OCI-LY1 (cell line): ENCODE measurements at regions not wholly inside any gene's neighbourhood (a gene's known extent, or its start where the extent isn't known, plus 50 kb on each side); places are given as distances from the start of the nearest gene placed in this dataset.

ENCODE experiments used
- H2AFZ ChIP-seq: fragments of 200-600 bp; sonication (generic), shearing (Covaris generic); 2 replicates; pipeline ENCODE4 v1.6.0; 2014; ENCODE audit warnings: antibody characterized with exemption, mild to moderate bottlenecking, low read length
- H3F3A ChIP-seq: fragments of 200-600 bp; sonication (generic), shearing (Covaris generic); 2 replicates; pipeline ENCODE4 v1.6.0; 2014; ENCODE audit warnings: mild to moderate bottlenecking, antibody characterized with exemption, low read length, moderate library complexity; ENCODE audit not compliant: insufficient read depth
- H3K27ac ChIP-seq: fragments of 200-600 bp; sonication (generic); 2 replicates; pipeline ENCODE4 v1.5.1; 2014; ENCODE audit warnings: low read length, mixed run types, mild to moderate bottlenecking, low read depth; ENCODE audit not compliant: poor library complexity, severe bottlenecking
- H3K27me3 ChIP-seq: fragments of 200-600 bp; sonication (generic); 2 replicates; pipeline ENCODE4 v1.6.0; 2014; ENCODE audit warnings: antibody characterized with exemption, mild to moderate bottlenecking, low read length, moderate library complexity; ENCODE audit not compliant: insufficient read depth
- H3K36me3 ChIP-seq: fragments of 200-600 bp; sonication (generic); 2 replicates; pipeline ENCODE4 v1.6.1; 2014; ENCODE audit warnings: mild to moderate bottlenecking, antibody characterized with exemption, low read length, moderate library complexity, mixed read lengths; ENCODE audit not compliant: insufficient read depth
- H3K4me1 ChIP-seq: fragments of 200-600 bp; sonication (generic); 2 replicates; pipeline ENCODE4 v1.5.1; 2014; ENCODE audit warnings: mild to moderate bottlenecking, low read length, moderate library complexity; ENCODE audit not compliant: insufficient read depth, severe bottlenecking
- H3K4me2 ChIP-seq: fragments of 200-600 bp; sonication (generic), shearing (Covaris generic); 2 replicates; pipeline ENCODE4 v1.6.1; 2014; ENCODE audit warnings: low read length
- H3K4me3 ChIP-seq: fragments of 200-600 bp; sonication (generic); 2 replicates; pipeline ENCODE4 v1.5.1; 2014; ENCODE audit warnings: low read length, low read depth, mild to moderate bottlenecking, mixed read lengths; ENCODE audit not compliant: poor library complexity, severe bottlenecking
- H3K79me2 ChIP-seq: fragments of 200-600 bp; shearing (Covaris generic); 2 replicates; pipeline ENCODE4 v1.6.1; 2016; ENCODE audit warnings: mixed run types, low read length, mixed read lengths; ENCODE audit not compliant: insufficient read depth
- H3K9ac ChIP-seq: fragments of 200-600 bp; sonication (generic), shearing (Covaris generic); 2 replicates; pipeline ENCODE4 v1.6.1; 2014; ENCODE audit warnings: mild to moderate bottlenecking, low read length, mixed read lengths
- H3K9me2 ChIP-seq: fragments of 200-600 bp; sonication (generic), shearing (Covaris generic); 2 replicates; pipeline ENCODE4 v1.6.1; 2014; ENCODE audit warnings: low read depth, mild to moderate bottlenecking, low read length, mixed read lengths
- H3K9me3 ChIP-seq: fragments of 200-600 bp; shearing (Covaris generic); 2 replicates; pipeline ENCODE4 v1.6.1; 2014; ENCODE audit warnings: low read length, mixed read lengths
- H4K20me1 ChIP-seq: fragments of 200-600 bp; sonication (generic), shearing (Covaris generic); 2 replicates; pipeline ENCODE4 v1.6.0; 2016; ENCODE audit warnings: mild to moderate bottlenecking, low read length; ENCODE audit not compliant: insufficient read depth
- EZH2 ChIP-seq: fragments of 200-600 bp; sonication (generic), shearing (Covaris generic); IDR thresholded peaks from 2 replicates; pipeline ENCODE4 v1.8.0; 2017; ENCODE audit warnings: borderline replicate concordance, mixed run types, mild to moderate bottlenecking, antibody characterized with exemption, low read length, moderate library complexity, mixed read lengths
- TF ChIP-seq, protein P1 (sequence below): fragments of 200-600 bp; sonication (generic), shearing (Covaris generic); IDR thresholded peaks from 2 replicates; pipeline ENCODE4 v1.5.1; 2017; ENCODE audit warnings: mild to moderate bottlenecking, antibody characterized with exemption, low read length, moderate library complexity, mixed read lengths

DNA sequence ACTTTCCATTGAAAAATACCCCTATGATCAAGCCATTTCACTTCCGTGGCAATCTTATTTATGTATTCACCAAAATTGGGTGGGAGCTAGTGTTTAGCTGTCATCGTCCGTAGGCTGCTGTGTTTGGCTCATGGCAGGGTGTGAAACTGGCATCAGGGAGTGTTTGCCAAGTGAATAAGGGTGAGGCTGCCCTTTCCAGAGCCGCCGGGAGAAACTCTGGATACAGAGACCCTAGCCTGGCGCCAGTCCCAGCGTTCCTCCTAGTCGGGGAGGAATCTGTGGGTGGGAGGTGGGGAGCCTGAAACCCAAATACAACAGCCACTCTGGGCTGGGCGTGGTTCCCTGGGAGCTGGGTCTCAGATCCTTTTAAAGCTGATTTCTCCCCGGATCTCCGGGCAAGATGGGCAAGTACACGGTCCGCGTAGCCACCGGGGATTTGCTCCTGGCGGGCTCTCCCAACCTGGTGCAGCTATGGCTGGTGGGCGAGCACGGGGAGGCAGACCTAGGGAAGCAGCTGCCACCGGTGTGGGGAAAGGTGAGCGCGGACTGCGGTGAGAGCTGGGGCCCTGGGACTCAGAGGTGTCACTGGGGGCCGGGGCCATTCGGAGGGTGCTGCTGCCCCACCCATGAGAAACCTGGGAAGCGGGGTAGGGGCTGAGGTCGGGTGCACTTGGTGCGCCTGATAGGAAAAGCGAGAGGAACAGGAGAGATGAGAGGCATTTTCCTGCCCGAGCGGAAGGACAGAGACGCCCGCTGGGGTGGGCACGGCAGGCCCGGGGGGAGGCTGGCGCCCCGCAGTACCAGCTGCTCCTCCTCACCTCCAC, 62.1 kb upstream of the TEKT1 start:
- Histone ChIP-seq H3F3A (no peaks in the 10 kb centered on the region), H3K79me2 (no peaks in the 10 kb centered on the region), H3K4me1 (no peaks in the 10 kb centered on the region), H3K36me3 (peaks cover 17% of the 10 kb centered on the region; the same call in 1 of the 2 replicates), H3K27me3 (no peaks in the 10 kb centered on the region), H3K9ac (no peak overlapping the region), H3K9me2 (no peaks in the 10 kb centered on the region), H2AFZ (no peak overlapping the region), H3K4me2 (no peak overlapping the region), H3K4me3 (no peak overlapping the region), H3K27ac (no peak overlapping the region), H3K9me3 (no peaks in the 10 kb centered on the region), H4K20me1 (no peaks in the 10 kb centered on the region)
- TF ChIP-seq EZH2, result no peak

DNA sequence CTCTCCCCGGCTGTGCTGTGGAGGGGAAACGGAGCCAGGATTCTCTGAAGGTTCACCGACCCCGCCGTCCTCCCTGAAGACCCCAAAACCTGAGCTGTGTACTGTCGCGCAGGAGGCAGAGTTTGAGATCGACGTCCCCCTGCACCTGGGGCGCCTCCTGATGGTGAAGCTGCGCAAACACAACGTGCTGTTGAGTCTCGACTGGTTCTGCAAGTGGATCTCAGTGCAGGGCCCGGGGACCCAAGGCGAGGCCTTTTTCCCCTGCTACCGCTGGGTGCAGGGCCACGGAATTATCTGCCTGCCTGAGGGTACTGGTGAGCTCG, 62.6 kb upstream of the TEKT1 start:
- Histone ChIP-seq H2AFZ (no peak overlapping the region), H3K79me2 (no peaks in the 10 kb centered on the region), H4K20me1 (no peaks in the 10 kb centered on the region), H3K36me3 (peaks cover 17% of the 10 kb centered on the region; the same call in 1 of the 2 replicates), H3K4me2 (no peak overlapping the region), H3K9me3 (no peaks in the 10 kb centered on the region), H3F3A (no peaks in the 10 kb centered on the region), H3K27ac (no peak overlapping the region), H3K4me3 (no peak overlapping the region), H3K9me2 (no peaks in the 10 kb centered on the region), H3K27me3 (no peaks in the 10 kb centered on the region), H3K9ac (no peak overlapping the region), H3K4me1 (no peaks in the 10 kb centered on the region)
- no peak for TF ChIP-seq EZH2
- TF ChIP-seq, protein P1, sequence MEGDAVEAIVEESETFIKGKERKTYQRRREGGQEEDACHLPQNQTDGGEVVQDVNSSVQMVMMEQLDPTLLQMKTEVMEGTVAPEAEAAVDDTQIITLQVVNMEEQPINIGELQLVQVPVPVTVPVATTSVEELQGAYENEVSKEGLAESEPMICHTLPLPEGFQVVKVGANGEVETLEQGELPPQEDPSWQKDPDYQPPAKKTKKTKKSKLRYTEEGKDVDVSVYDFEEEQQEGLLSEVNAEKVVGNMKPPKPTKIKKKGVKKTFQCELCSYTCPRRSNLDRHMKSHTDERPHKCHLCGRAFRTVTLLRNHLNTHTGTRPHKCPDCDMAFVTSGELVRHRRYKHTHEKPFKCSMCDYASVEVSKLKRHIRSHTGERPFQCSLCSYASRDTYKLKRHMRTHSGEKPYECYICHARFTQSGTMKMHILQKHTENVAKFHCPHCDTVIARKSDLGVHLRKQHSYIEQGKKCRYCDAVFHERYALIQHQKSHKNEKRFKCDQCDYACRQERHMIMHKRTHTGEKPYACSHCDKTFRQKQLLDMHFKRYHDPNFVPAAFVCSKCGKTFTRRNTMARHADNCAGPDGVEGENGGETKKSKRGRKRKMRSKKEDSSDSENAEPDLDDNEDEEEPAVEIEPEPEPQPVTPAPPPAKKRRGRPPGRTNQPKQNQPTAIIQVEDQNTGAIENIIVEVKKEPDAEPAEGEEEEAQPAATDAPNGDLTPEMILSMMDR, result peak; percentile 51

DNA sequence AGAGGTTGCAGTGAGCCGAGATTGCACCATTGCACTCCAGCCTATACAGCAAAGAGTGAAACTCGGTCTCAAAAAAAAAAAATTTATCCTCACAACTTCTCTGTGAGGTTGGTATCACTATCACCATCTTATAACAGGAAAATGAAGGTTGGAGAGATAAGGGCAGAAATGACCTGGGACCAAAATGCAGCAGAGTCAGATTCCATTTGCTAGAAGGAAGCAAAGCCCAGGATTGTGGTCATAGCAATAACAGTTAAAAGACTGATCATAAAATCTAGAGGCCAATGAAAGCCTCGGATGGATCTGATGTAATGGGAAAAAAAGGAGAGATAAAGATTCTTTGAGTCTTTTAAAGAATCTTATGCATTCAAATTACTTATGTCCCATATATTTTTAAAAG, 69.6 kb upstream of the TEKT1 start:
- Histone ChIP-seq H3K9me2 (no peaks in the 10 kb centered on the region), H3K4me3 (no peak overlapping the region), H3K4me2 (no peak overlapping the region), H3K9ac (no peak overlapping the region), H3K27me3 (no peaks in the 10 kb centered on the region), H3K9me3 (no peaks in the 10 kb centered on the region), H2AFZ (no peak overlapping the region), H3K36me3 (peaks cover 23% of the 10 kb centered on the region; the same call in 1 of the 2 replicates), H3K4me1 (no peaks in the 10 kb centered on the region), H3K27ac (no peak overlapping the region), H4K20me1 (no peaks in the 10 kb centered on the region), H3F3A (no peaks in the 10 kb centered on the region), H3K79me2 (no peaks in the 10 kb centered on the region)
- TF ChIP-seq, protein P1, result no peak
- TF ChIP-seq EZH2, result no peak
